ENCODE measurements at regions not wholly inside any gene's neighbourhood (a gene's known extent, or its start where the extent isn't known, plus 50 kb on each side); places are given as distances from the start of the nearest gene placed in this dataset.
"Not testable (repeated sequence)": the region's sequence is repeated elsewhere in the genome, so short reads cannot be mapped to it uniquely, and the experiment has no call there.

- DNase-seq = not testable (repeated sequence)
Measured at GRCh38 chr1:185460723-185461122, 143.7 kb upstream of the IVNS1ABP start.

GRCh38 chr1:185459141-185459540 is 142.1 kb upstream of the IVNS1ABP start:
- DNase-seq = no peak

- no peak for DNase-seq
Measured at GRCh38 chr1:185458670-185459069, 141.6 kb upstream of the IVNS1ABP start.

GRCh38 chr1:185453496-185454192 is 136.6 kb upstream of the IVNS1ABP start:
- DNase-seq = no peak

GRCh38 chr1:185450917-185451316 is 133.9 kb upstream of the IVNS1ABP start:
- no peak for DNase-seq

GRCh38 chr1:185450060-185450788 is 133.2 kb upstream of the IVNS1ABP start:
- no peak for DNase-seq

GRCh38 chr1:185449378-185450059 is 132.5 kb upstream of the IVNS1ABP start:
- no peak for DNase-seq

- DNase-seq = no peak
Measured at GRCh38 chr1:185448591-185449186, 131.6 kb upstream of the IVNS1ABP start.

- DNase-seq = no peak
Measured at GRCh38 chr1:185446131-185446530, 129.1 kb upstream of the IVNS1ABP start.

- DNase-seq = no peak
Measured at GRCh38 chr1:185445594-185445993, 128.6 kb upstream of the IVNS1ABP start.

GRCh38 chr1:185444676-185445075 is 127.6 kb upstream of the IVNS1ABP start:
- no peak for DNase-seq

GRCh38 chr1:185442050-185442449 is 125.0 kb upstream of the IVNS1ABP start:
- no peak for DNase-seq

- DNase-seq = no peak
Measured at GRCh38 chr1:185441605-185442004, 124.6 kb upstream of the IVNS1ABP start.

GRCh38 chr1:185440877-185441276 is 123.8 kb upstream of the IVNS1ABP start:
- DNase-seq = no peak

GRCh38 chr1:185439727-185440415 is 122.8 kb upstream of the IVNS1ABP start:
- DNase-seq = no peak

GRCh38 chr1:185438936-185439335 is 121.9 kb upstream of the IVNS1ABP start:
- DNase-seq = peak; percentile 27

- DNase-seq = peak; percentile 14
Measured at GRCh38 chr1:185435696-185436379, 118.8 kb upstream of the IVNS1ABP start.

- DNase-seq = no peak
Measured at GRCh38 chr1:185434721-185435120, 117.7 kb upstream of the IVNS1ABP start.

- no peak for DNase-seq
Measured at GRCh38 chr1:185433667-185434066, 116.6 kb upstream of the IVNS1ABP start.

GRCh38 chr1:185432948-185433347 is 115.9 kb upstream of the IVNS1ABP start:
- DNase-seq = no peak

- no peak for DNase-seq
Measured at GRCh38 chr1:185431612-185432011, 114.6 kb upstream of the IVNS1ABP start.

- DNase-seq = not testable (repeated sequence)
Measured at GRCh38 chr1:185429668-185430067, 112.6 kb upstream of the IVNS1ABP start.
